ENCODE measurements at regions not wholly inside any gene's neighbourhood (a gene's known extent, or its start where the extent isn't known, plus 50 kb on each side); places are given as distances from the start of the nearest gene placed in this dataset.

GRCh38 chr12:34347367-34347766 is 325.1 kb downstream of the ALG10 start:
- DNase-seq = no peak

- DNase-seq = no peak
These were observed 325.8 kb downstream of the ALG10 start for GRCh38 chr12:34348064-34348463.

- DNase-seq = no peak
These were observed 326.8 kb downstream of the ALG10 start for GRCh38 chr12:34348836-34349672.

- no peak for DNase-seq
These were observed 327.3 kb downstream of the ALG10 start for GRCh38 chr12:34349673-34349961.

- DNase-seq = no peak
These were observed 328.1 kb downstream of the ALG10 start for GRCh38 chr12:34350092-34351041.

- no peak for DNase-seq
These were observed 329.8 kb downstream of the ALG10 start for GRCh38 chr12:34352098-34352497.

GRCh38 chr12:34354239-34355200 is 332.2 kb downstream of the ALG10 start:
- DNase-seq = no peak

- DNase-seq = no peak
These were observed 334.1 kb downstream of the ALG10 start for GRCh38 chr12:34356233-34356987.

GRCh38 chr12:34357791-34358190 is 335.5 kb downstream of the ALG10 start:
- no peak for DNase-seq

- DNase-seq = no peak
These were observed 335.9 kb downstream of the ALG10 start for GRCh38 chr12:34358198-34358597.

GRCh38 chr12:34361721-34362316 is 339.5 kb downstream of the ALG10 start:
- DNase-seq = no peak

- DNase-seq = no peak
These were observed 340.9 kb downstream of the ALG10 start for GRCh38 chr12:34363050-34363673.

- no peak for DNase-seq
These were observed 345.8 kb downstream of the ALG10 start for GRCh38 chr12:34368079-34368478.

- no peak for DNase-seq
These were observed 348.8 kb downstream of the ALG10 start for GRCh38 chr12:34371050-34371449.

- no peak for DNase-seq
These were observed 349.7 kb downstream of the ALG10 start for GRCh38 chr12:34372003-34372402.

- no peak for DNase-seq
These were observed 351.6 kb downstream of the ALG10 start for GRCh38 chr12:34373926-34374325.

- no peak for DNase-seq
These were observed 354.0 kb downstream of the ALG10 start for GRCh38 chr12:34376133-34376799.

GRCh38 chr12:34377243-34378035 is 355.1 kb downstream of the ALG10 start:
- no peak for DNase-seq

GRCh38 chr12:34379142-34379541 is 356.8 kb downstream of the ALG10 start:
- DNase-seq = no peak

- DNase-seq = no peak
These were observed 362.4 kb downstream of the ALG10 start for GRCh38 chr12:34384693-34385092.
